ENCODE measurements at regions not wholly inside any gene's neighbourhood (a gene's known extent, or its start where the extent isn't known, plus 50 kb on each side); places are given as distances from the start of the nearest gene placed in this dataset.

DNA sequence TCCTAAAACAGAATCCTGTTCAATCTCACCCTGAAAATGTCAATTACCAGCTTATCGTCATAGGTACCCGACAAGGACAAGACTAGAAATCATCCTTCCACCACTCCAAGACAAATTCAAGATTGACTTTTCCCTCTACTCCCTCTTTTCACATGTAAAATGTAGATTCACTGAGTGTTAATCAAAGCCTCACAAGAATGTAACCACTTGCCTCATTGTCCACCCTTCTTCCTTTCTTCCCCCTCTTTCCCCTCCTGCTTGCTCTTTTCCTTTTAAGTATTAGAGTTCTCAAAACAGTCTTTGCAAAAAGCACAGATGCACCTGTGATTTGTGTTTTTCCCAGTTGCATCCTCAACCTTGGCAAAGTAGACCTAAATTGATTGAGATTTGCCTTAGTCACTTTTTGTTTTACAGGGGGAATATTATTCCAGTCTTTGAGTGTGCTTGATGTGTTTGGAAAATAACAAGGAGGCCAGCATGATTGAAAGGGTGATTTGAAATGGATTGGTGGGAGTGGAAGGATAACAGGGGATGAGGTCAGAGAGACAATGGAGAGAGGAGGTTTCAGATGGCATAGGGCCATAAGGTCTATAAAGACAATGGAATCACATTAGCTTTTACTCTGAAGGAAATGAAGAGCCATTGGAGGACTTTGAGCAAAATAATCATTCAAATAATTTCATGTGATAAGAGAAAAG lies 231.3 kb upstream of the TYRP1 start:
- no peak for DNase-seq

GRCh38 chr9:12462861-12463260 lies 230.3 kb upstream of the TYRP1 start:
- no peak for DNase-seq

GRCh38 chr9:12463641-12464040 lies 229.5 kb upstream of the TYRP1 start:
- DNase-seq: no peak

- DNase-seq: no peak
These were observed 228.8 kb upstream of the TYRP1 start for GRCh38 chr9:12464400-12464799.

- DNase-seq: no peak
These were observed 228.2 kb upstream of the TYRP1 start for GRCh38 chr9:12464910-12465512.

DNA sequence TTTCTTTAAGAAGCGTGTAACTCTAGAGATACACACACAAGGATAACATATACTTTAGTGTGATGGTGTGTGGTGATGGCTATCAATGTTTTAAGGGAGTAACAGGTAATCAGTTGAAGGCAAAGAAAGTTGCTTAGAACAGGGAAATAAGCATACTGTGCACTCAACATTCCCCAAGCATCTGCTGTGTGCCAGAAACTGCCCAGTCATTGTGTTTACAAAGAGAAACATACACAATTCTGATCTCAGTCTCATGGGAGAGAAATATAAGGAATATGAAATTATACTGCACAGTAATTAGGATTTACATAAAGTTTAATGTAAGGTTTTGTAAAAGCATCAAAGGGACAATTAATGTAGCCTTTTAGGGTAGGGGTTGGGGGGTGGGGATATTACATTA lies 224.1 kb upstream of the TYRP1 start:
- no peak for DNase-seq

- DNase-seq: no peak
These were observed 198.8 kb upstream of the TYRP1 start for GRCh38 chr9:12494411-12494810.

- no peak for DNase-seq
These were observed 195.4 kb upstream of the TYRP1 start for GRCh38 chr9:12497790-12498189.

DNA sequence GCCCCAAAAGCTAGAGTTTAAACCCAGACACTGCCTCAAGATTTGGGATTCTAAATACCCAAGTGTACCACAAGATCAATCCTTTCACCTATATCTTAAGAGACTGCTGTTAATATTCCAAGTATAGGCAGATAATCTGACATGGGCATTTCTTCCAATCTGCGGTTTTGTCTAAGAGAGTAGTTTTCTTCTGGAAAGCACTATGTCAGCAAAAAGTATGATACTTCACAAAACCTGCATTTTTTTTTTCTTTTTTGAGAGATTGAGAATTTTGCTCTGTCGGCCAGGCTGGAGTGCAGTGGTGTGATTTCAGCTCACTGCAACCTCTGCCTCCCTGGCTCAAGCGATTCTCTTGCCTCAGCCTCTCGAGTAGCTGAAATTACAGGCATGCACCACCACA lies 190.7 kb upstream of the TYRP1 start:
- no peak for DNase-seq

- DNase-seq: no peak
These were observed 189.5 kb upstream of the TYRP1 start for GRCh38 chr9:12503606-12504122.

DNA sequence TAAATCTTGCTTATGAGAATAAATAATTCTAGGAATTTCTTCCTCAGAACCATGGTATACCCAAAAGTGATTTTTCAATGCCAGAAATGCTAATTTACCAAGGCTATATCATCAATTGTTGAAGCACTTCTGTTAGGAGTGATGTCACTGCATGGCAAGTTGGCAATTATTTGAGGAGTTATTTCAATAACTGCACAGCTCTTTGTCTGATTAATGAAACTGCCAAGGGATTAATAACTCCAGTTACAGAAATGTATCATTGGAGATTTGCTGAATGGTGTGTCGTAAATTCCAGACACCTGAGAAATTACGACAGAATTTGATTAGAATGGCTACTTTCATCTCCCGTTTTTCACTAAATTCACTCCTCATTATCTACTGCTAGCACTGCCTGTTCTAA lies 182.6 kb upstream of the TYRP1 start:
- DNase-seq: no peak

DNA sequence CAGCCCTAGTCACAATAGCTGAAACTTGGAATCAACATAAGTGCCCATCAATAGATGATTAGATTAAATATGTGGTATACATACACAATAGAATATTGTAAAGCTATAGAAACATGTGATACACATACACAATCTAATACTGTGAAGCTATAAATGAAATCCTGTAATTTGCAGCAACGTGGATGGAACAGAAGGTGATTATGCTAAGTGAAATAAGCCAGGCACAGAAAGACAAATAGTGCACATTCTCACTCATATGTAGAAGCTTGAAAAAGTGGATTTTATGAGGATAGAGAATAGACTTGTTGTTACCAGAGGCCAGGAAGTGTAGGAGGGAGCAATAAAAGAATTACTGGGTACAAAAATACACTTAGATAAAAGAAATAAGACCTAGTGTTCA lies 181.5 kb upstream of the TYRP1 start:
- DNase-seq: no peak

DNA sequence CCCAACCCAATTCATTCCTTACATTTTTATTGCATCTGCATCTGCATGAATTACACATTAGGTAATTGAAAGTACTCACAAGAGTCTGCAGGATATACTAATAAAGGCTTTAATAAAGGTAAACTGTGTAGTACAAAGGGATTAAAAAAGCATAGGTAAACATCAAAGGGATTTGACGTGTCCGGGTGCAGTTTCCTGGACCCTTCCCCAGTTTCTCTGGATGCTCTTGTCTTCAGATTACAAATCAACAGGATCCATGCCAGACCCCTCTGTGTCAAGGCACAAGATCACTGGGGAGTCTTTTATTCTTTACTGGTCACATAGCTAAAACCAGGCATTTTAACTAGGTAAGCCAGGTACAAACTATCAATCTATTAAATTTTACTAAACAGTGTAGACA lies 177.2 kb upstream of the TYRP1 start:
- no peak for DNase-seq

DNA sequence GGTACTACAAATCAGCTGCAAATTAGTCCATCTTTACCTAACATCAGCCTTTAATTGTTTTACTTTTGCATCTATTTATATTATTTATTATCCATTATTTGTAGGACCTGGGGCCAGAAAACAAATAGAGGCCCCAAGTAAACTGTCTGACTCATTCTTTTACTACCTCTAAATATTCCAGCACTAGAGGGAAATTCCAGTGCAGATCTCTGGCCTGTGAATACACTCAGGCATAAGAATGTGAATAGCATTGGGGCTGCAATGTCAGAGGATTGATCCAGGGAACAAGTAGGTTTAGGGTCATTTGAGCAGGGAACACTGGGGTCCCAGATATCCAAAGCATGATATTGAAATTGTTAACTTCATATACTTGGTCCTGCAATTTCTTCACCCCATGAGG lies 176.6 kb upstream of the TYRP1 start:
- no peak for DNase-seq

DNA sequence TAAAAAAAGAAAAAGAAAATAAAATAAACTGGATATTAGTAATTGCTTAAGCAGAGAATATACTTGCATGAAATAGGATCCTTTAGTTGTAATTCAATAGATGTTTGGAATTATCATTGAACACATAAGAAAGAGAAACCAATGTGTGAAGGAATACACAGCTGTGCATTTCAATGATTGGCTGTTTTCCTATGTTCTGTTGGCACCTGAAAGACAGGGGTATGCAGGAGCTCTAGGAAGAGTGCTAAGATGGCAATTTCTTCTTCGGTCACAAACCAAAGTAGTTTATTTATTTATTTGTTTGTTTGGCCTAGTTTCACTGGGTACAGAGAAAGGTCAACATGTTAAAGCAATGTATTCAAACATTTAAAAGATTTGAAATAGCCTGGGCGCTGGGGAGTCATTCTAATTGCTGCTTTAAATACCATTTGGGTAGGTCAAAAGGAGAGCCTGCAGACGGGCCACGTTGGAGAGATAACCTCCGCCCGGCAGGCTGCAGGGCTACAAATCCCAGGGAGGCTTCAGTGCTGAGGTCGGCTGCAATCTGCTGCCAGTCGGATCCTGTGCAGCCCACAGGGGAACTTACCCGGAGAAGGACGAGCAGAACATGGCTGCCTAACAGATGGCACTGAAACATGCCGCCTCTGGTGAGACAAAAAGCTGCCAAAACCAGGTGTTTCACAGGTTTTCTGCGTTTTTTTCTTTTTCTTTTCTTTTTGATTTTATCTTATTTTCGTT lies 154.2 kb upstream of the TYRP1 start:
- DNase-seq: no peak

DNA sequence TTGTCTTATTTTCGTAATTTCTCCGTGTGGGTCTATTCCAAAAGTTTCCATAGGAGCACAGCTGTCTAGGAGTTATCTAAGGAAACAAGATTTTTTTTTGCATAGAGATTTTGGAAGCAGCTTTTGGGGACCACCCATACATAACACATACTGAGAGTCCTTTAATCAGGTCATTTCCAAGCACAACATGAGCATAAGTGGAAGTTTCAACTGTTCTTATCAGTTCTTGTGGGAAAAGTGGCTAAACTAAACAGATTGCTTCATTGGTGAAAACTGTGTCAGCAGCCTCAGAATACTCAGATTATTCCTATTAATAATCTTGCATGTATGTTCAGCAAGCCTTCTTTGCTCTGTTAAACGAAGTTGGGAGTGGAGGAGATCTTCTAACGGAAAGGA lies 153.6 kb upstream of the TYRP1 start:
- no peak for DNase-seq

GRCh38 chr9:12544700-12545099 lies 148.5 kb upstream of the TYRP1 start:
- no peak for DNase-seq

DNA sequence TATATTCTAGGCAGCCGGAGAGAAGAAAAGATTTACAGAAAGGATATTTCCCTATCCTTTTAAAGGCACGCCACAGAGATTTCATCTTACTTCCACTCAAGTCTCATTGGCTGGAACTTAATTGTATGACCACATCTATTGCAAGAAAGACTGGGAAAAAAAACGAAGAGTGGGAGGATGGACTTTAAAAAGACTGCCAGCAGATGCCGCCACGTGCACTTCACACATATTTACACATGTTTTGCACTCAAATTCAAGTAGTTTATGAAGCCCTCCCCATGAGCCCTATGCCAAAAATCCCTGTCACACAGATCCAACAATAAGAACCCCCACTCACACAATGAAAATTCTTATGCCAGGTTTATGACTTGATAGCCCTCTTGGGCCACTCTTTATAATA lies 138.5 kb upstream of the TYRP1 start:
- no peak for DNase-seq

DNA sequence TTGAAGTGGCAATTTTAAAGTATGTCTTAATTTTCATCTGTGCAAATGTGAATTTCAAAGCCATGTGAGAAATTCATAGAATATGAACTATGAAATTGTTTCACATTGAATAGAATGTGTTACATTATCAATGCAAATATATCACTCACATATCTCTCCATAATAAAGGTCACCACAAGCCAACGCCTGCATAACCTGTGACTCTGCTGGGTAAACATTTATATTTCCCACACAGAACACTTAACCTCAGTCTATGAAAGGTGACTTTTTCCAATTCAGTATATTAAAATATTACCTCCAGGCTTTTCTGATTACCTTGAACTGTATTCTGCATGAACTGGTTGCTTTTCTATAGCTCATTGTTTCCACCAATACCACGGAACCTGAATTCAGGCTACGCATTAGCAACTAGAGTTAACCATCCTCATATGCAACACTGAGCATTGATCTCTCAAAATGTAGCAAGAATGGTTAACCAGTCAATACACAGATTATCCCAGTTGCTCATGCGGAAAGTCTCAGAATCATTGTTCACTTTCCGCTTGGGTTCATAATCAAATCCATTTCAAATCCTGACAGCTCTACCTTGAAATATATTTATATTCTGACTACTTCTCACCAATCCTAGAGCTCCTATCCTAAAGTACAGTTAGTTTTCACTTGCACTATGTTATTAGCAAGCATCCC lies 126.6 kb upstream of the TYRP1 start:
- no peak for DNase-seq

GRCh38 chr9:12584656-12585522 lies 108.3 kb upstream of the TYRP1 start:
- DNase-seq: no peak

GRCh38 chr9:12595400-12595799 lies 97.8 kb upstream of the TYRP1 start:
- DNase-seq: no peak

GRCh38 chr9:12604164-12604821 lies 88.9 kb upstream of the TYRP1 start:
- no peak for DNase-seq
